ENCODE measurements at regions not wholly inside any gene's neighbourhood (a gene's known extent, or its start where the extent isn't known, plus 50 kb on each side); places are given as distances from the start of the nearest gene placed in this dataset.

- H3K27me3 ChIP-seq (ENCODE audit: insufficient read depth, poor library complexity, severe bottlenecking), result no peaks in the 10 kb centered on the region
- H3K4me3 ChIP-seq (replicated peaks; ENCODE audit: insufficient read depth, low read length), result no peak overlapping the region
- no peak for DNase-seq (ENCODE audit: low read depth in 1 of 2, low spot score in 1 of 2)
- TF ChIP-seq REST (IDR thresholded peaks at IDR 0.05; ENCODE audit: insufficient replicate concordance, low read depth), result no peak
- no peak for TF ChIP-seq GABPA (IDR thresholded peaks at IDR 0.05; ENCODE audit: low read depth)
- no peak for TF ChIP-seq SPI1 (IDR thresholded peaks at IDR 0.05; ENCODE audit: borderline replicate concordance, low read depth)
- no peak for TF ChIP-seq CTCF (IDR thresholded peaks at IDR 0.05; ENCODE audit: insufficient read depth, low read length)
- no peak for TF ChIP-seq POLR2AphosphoS5 (IDR thresholded peaks at IDR 0.05; ENCODE audit: low read depth)
- H3K27ac ChIP-seq (replicated peaks), result no peak overlapping the region
These were observed 1228.8 kb upstream of the TENM4 start for GRCh38 chr11:80669620-80670019.

GRCh38 chr11:80668039-80668438 lies 1227.2 kb upstream of the TENM4 start:
- Histone ChIP-seq H3K27me3 (ENCODE audit: insufficient read depth, poor library complexity, severe bottlenecking) (no peaks in the 10 kb centered on the region), H3K4me3 (replicated peaks; ENCODE audit: insufficient read depth, low read length) (no peak overlapping the region), H3K27ac (replicated peaks) (no peak overlapping the region)
- DNase-seq (ENCODE audit: low read depth in 1 of 2, low spot score in 1 of 2), result no peak
- TF ChIP-seq POLR2AphosphoS5 (IDR thresholded peaks at IDR 0.05; ENCODE audit: low read depth), result no peak
- TF ChIP-seq GABPA (IDR thresholded peaks at IDR 0.05; ENCODE audit: low read depth), result no peak
- no peak for TF ChIP-seq CTCF (IDR thresholded peaks at IDR 0.05; ENCODE audit: insufficient read depth, low read length)
- TF ChIP-seq SPI1 (IDR thresholded peaks at IDR 0.05; ENCODE audit: borderline replicate concordance, low read depth), result no peak
- TF ChIP-seq REST (IDR thresholded peaks at IDR 0.05; ENCODE audit: insufficient replicate concordance, low read depth), result no peak

- Histone ChIP-seq H3K4me3 (replicated peaks; ENCODE audit: insufficient read depth, low read length) (no peak overlapping the region), H3K27me3 (ENCODE audit: insufficient read depth, poor library complexity, severe bottlenecking) (no peaks in the 10 kb centered on the region), H3K27ac (replicated peaks) (no peak overlapping the region)
- no peak for DNase-seq (ENCODE audit: low read depth in 1 of 2, low spot score in 1 of 2)
- TF ChIP-seq GABPA (IDR thresholded peaks at IDR 0.05; ENCODE audit: low read depth) (no peak), REST (IDR thresholded peaks at IDR 0.05; ENCODE audit: insufficient replicate concordance, low read depth) (no peak), SPI1 (IDR thresholded peaks at IDR 0.05; ENCODE audit: borderline replicate concordance, low read depth) (no peak), POLR2AphosphoS5 (IDR thresholded peaks at IDR 0.05; ENCODE audit: low read depth) (no peak), CTCF (IDR thresholded peaks at IDR 0.05; ENCODE audit: insufficient read depth, low read length) (no peak)
These were observed 1215.0 kb upstream of the TENM4 start for GRCh38 chr11:80655834-80656233.

All from HL-60 (cell line).